Mesenchymal stem cell (in vitro differentiated cells and primary cell): ENCODE measurements at regions not wholly inside any gene's neighbourhood (a gene's known extent, or its start where the extent isn't known, plus 50 kb on each side); places are given as distances from the start of the nearest gene placed in this dataset.

Experiments used
- DNase-seq: peaks from one replicate; pipeline ENCODE4 v3.0.0-alpha.2; 2013
- H2AFZ ChIP-seq: one replicate; pipeline ENCODE4 v1.6.1; 2013; ENCODE audit warnings: low read depth, mild to moderate bottlenecking, control low read depth, inconsistent platforms, low read length, moderate library complexity
- H2AK5ac ChIP-seq: 2 replicates; pipeline ENCODE4 v1.6.1; 2013; ENCODE audit warnings: low read length, moderate library complexity, mild to moderate bottlenecking, inconsistent platforms; ENCODE audit not compliant: severe bottlenecking
- H2BK120ac ChIP-seq: one replicate; pipeline ENCODE4 v1.6.1; 2013; ENCODE audit warnings: low read depth, mild to moderate bottlenecking, inconsistent platforms, low read length, moderate library complexity
- H2BK12ac ChIP-seq, 2 experiments: one replicate each; pipeline ENCODE4 v1.6.1; 2013; ENCODE audit warnings: inconsistent platforms in 2 of 2, low read length in 2 of 2, mild to moderate bottlenecking in 2 of 2, moderate library complexity in 2 of 2, control low read depth in 1 of 2
- H2BK15ac ChIP-seq: one replicate; pipeline ENCODE4 v1.6.1; 2013; ENCODE audit warnings: mild to moderate bottlenecking, low read depth, inconsistent platforms; ENCODE audit not compliant: poor library complexity, severe bottlenecking
- H2BK5ac ChIP-seq: 2 replicates; pipeline ENCODE4 v1.6.1; 2013; ENCODE audit warnings: low read depth, mild to moderate bottlenecking, low read length, control low read depth, inconsistent platforms; ENCODE audit not compliant: poor library complexity, severe bottlenecking
- H3K14ac ChIP-seq, 2 experiments: one replicate each; pipeline ENCODE4 v1.6.1; 2013; ENCODE audit warnings: inconsistent platforms in 2 of 2, low read length in 2 of 2, control low read depth in 1 of 2, mild to moderate bottlenecking in 1 of 2, moderate library complexity in 1 of 2
- H3K18ac ChIP-seq, 2 experiments: one replicate each; pipeline ENCODE4 v1.6.1; 2013; ENCODE audit warnings: inconsistent platforms in 2 of 2, low read length in 2 of 2, control low read depth in 1 of 2, low read depth in 1 of 2, mild to moderate bottlenecking in 1 of 2
- H3K23ac ChIP-seq, 2 experiments: one replicate each; pipeline ENCODE4 v1.6.1; 2013; ENCODE audit warnings: inconsistent platforms in 2 of 2, low read length in 2 of 2, mild to moderate bottlenecking in 2 of 2, moderate library complexity in 2 of 2, control low read depth in 1 of 2
- H3K27ac ChIP-seq: 2 replicates; pipeline ENCODE4 v1.5.1; 2013; ENCODE audit warnings: mild to moderate bottlenecking, moderate library complexity, low read length, control low read depth, inconsistent platforms; ENCODE audit not compliant: poor library complexity, severe bottlenecking
- H3K27me3 ChIP-seq, 2 experiments: 2 replicates each; pipeline versions ENCODE4 v1.6.1 to v1.7.0; 2013; ENCODE audit warnings: low read length in 2 of 2, mild to moderate bottlenecking in 2 of 2, moderate library complexity in 2 of 2, control low read depth in 1 of 2, inconsistent platforms in 1 of 2; ENCODE audit not compliant: control insufficient read depth in 1 of 2, insufficient read depth in 1 of 2
- H3K36me3 ChIP-seq, 2 experiments: 2 replicates each; pipeline versions ENCODE4 v1.6.1 to v1.7.0; 2013; ENCODE audit warnings: low read length in 2 of 2, control low read depth in 1 of 2, inconsistent platforms in 1 of 2, low read depth in 1 of 2, mild to moderate bottlenecking in 1 of 2; ENCODE audit not compliant: insufficient read depth in 2 of 2, control insufficient read depth in 1 of 2
- H3K4ac ChIP-seq, 2 experiments: one replicate each; pipeline ENCODE4 v1.6.1; 2013; ENCODE audit warnings: inconsistent platforms in 2 of 2, low read length in 2 of 2, mild to moderate bottlenecking in 2 of 2, moderate library complexity in 2 of 2, control low read depth in 1 of 2, low read depth in 1 of 2
- H3K4me1 ChIP-seq: 2 replicates; pipeline ENCODE4 v1.6.1; 2013; ENCODE audit warnings: low read depth, low read length, control low read depth; ENCODE audit not compliant: control insufficient read depth, insufficient read depth
- H3K4me2 ChIP-seq: 2 replicates; pipeline ENCODE4 v1.6.1; 2013; ENCODE audit warnings: low read length, mild to moderate bottlenecking, inconsistent platforms; ENCODE audit not compliant: poor library complexity, severe bottlenecking
- H3K4me3 ChIP-seq, 2 experiments: 2 replicates each; pipeline versions ENCODE4 v1.5.1 to v1.7.0; 2013; ENCODE audit warnings: low read length in 2 of 2, mild to moderate bottlenecking in 2 of 2, control low read depth in 1 of 2, low read depth in 1 of 2; ENCODE audit not compliant: insufficient read depth in 1 of 2
- H3K79me1 ChIP-seq: replicated peaks from 2 replicates; pipeline ENCODE4 v1.6.1; 2013; ENCODE audit warnings: mild to moderate bottlenecking, control low read depth, low read length, inconsistent platforms; ENCODE audit not compliant: poor library complexity, severe bottlenecking
- H3K9ac ChIP-seq: 2 replicates; pipeline ENCODE4 v1.7.0; 2013; ENCODE audit warnings: mild to moderate bottlenecking, low read length, moderate library complexity
- H3K9me3 ChIP-seq: 2 replicates; pipeline ENCODE4 v1.7.0; 2013; ENCODE audit warnings: mild to moderate bottlenecking, low read length; ENCODE audit not compliant: control insufficient read depth
- H4K8ac ChIP-seq: one replicate; pipeline ENCODE4 v1.6.1; 2013; ENCODE audit warnings: inconsistent platforms, mild to moderate bottlenecking, low read length, moderate library complexity
- H4K91ac ChIP-seq: one replicate; pipeline ENCODE4 v1.6.1; 2013; ENCODE audit warnings: mild to moderate bottlenecking, low read length, inconsistent platforms
- WGBS: methylation state at CpG from one replicate; pipeline ENCODE4 v1.1.7; 2013; ENCODE audit warnings: mixed read lengths; 5-methylcytosine and 5-hydroxymethylcytosine counted together

DNA sequence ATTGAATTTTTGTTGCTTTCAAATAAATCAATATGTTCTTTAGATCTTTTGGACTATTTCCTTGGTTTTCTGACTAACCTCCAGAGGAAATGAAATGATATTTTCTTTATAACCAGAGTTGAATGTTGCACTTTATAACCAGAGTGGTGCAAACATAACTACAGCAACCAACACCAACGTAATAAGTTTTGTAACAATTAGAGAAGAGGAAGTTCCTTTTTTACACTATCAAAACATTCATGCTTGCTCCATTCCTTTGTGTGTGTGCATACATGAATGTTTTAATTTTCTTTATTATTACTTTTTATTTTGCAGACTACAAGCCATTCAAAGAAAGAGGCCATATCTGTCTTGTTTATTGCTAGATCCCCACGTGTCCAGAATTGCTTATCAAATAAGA lies 193.0 kb upstream of the PPP3CA start:
- DNase-seq: no peak
- no peak overlapping the region for H2BK15ac ChIP-seq
- no peak overlapping the region for H3K27ac ChIP-seq
- H2AK5ac ChIP-seq: no peak overlapping the region
- no peak overlapping the region for H3K4me3 ChIP-seq
- no peak overlapping the region for H3K14ac ChIP-seq
- no peak overlapping the region for H3K18ac ChIP-seq
- no peaks in the 10 kb centered on the region for H3K27me3 ChIP-seq
- no peak overlapping the region for H3K4ac ChIP-seq
- 71% methylated on average over 1 of the region's 2 CpGs for WGBS
- no peak overlapping the region for H3K9ac ChIP-seq
- no peaks in the 10 kb centered on the region for H3K79me1 ChIP-seq
- no peak overlapping the region for H2BK5ac ChIP-seq
- H3K4me1 ChIP-seq: no peaks in the 10 kb centered on the region
- H3K4me2 ChIP-seq: no peak overlapping the region
- no peak overlapping the region for H2BK12ac ChIP-seq
- no peak overlapping the region for H3K23ac ChIP-seq
- H2BK120ac ChIP-seq: no peak overlapping the region
- H4K8ac ChIP-seq: no peak overlapping the region
- no peaks in the 10 kb centered on the region for H3K36me3 ChIP-seq
- H3K9me3 ChIP-seq: peaks cover 3% of the 10 kb centered on the region
- no peak overlapping the region for H4K91ac ChIP-seq
- H2AFZ ChIP-seq: no peak overlapping the region

DNA sequence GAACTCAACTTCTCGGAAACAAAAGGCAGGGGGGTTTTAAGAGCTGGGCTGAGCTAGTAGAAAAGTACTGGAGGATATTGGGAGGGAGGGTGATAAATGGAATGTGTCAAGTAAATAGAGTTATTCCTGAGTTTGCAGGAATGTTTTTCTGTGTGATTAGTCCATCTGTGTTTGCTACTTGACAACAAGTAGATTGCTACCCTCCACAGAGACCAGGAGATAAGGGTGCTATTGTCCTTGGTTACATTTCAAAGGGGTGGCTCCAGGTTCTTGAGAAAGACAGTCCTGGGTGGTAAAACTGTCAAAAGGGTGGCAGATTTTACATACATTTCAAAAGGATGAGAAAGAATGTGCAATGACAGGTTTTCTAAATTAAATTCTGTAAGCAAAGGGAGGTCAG lies 181.2 kb upstream of the PPP3CA start:
- Histone ChIP-seq H3K23ac (no peak overlapping the region), H2BK12ac (no peak overlapping the region), H4K91ac (no peak overlapping the region), H3K79me1 (no peaks in the 10 kb centered on the region), H3K9me3 (peaks cover 3% of the 10 kb centered on the region), H3K4ac (no peak overlapping the region), H2AFZ (no peak overlapping the region), H3K4me1 (no peaks in the 10 kb centered on the region), H3K36me3 (no peaks in the 10 kb centered on the region), H3K18ac (no peak overlapping the region), H3K27me3 (no peaks in the 10 kb centered on the region), H3K9ac (no peak overlapping the region), H2BK120ac (no peak overlapping the region), H4K8ac (no peak overlapping the region), H2BK15ac (no peak overlapping the region), H3K14ac (no peak overlapping the region), H3K27ac (no peak overlapping the region), H3K4me2 (no peak overlapping the region), H2AK5ac (no peak overlapping the region), H2BK5ac (no peak overlapping the region), H3K4me3 (no peak overlapping the region)
- no peak for DNase-seq
- 93% methylated on average over 1 of the region's 1 CpG for WGBS

DNA sequence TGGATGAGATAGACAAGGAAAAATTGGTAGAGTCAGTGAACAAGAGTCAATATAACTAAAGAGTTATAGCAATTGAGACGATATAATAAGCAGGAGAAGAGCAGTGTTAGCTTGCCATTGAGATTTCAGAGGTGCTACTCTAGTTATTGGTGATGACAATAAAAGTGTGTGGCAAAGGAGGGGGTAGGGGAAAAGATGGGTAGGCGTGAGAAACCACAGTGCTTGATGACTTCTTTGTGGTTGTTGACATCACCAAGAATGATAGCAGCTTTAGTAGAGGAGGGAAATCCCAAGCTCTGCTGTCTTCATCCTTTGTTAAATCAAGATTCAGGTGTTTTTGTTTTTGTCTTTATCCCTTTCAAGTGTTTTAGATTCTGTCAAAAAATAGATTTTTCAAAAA lies 179.9 kb upstream of the PPP3CA start:
- no peak overlapping the region for H3K9ac ChIP-seq
- H3K4me2 ChIP-seq: no peak overlapping the region
- H2BK12ac ChIP-seq: no peak overlapping the region
- H2BK15ac ChIP-seq: no peak overlapping the region
- H3K4ac ChIP-seq: no peak overlapping the region
- no peak overlapping the region for H2BK120ac ChIP-seq
- no peak overlapping the region for H2BK5ac ChIP-seq
- H4K8ac ChIP-seq: no peak overlapping the region
- no peak overlapping the region for H3K27ac ChIP-seq
- H3K79me1 ChIP-seq: no peaks in the 10 kb centered on the region
- no peak overlapping the region for H3K14ac ChIP-seq
- H4K91ac ChIP-seq: no peak overlapping the region
- no peaks in the 10 kb centered on the region for H3K4me1 ChIP-seq
- H3K18ac ChIP-seq: no peak overlapping the region
- H3K23ac ChIP-seq: no peak overlapping the region
- no peak for DNase-seq
- H3K4me3 ChIP-seq: no peak overlapping the region
- no peaks in the 10 kb centered on the region for H3K36me3 ChIP-seq
- peaks cover 3% of the 10 kb centered on the region for H3K9me3 ChIP-seq
- WGBS: 86% methylated on average over 2 of the region's 2 CpGs
- H2AFZ ChIP-seq: no peak overlapping the region
- no peak overlapping the region for H2AK5ac ChIP-seq
- H3K27me3 ChIP-seq: no peaks in the 10 kb centered on the region

DNA sequence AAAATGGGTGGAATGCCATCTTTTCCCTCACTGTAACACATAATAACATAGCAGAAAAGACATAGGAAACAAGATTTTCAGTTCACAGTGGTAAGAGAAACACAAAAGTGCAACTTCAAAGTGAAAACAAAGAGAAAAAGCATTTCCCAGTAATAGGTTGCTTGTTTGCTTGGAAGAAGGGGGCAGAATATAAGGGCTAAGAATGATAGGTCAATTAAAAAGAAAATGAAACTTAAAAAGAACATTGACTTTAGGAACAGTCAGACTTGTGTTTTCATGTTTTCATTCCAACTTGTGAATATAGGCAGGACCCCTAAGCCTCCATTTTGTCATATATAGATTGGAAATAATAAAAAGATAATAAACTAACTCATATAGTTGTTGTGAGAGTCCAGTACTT lies 168.2 kb upstream of the PPP3CA start:
- Histone ChIP-seq H3K14ac (no peak overlapping the region), H4K91ac (no peak overlapping the region)

More for the DNA sequence above, 168.2 kb upstream of the PPP3CA start:
- Histone ChIP-seq H2AK5ac (no peak overlapping the region), H3K4me1 (no peaks in the 10 kb centered on the region), H2BK12ac (no peak overlapping the region), H3K23ac (no peak overlapping the region), H2BK5ac (no peak overlapping the region), H2BK120ac (no peak overlapping the region), H2BK15ac (no peak overlapping the region), H3K9me3 (no peaks in the 10 kb centered on the region), H3K27me3 (no peaks in the 10 kb centered on the region), H3K79me1 (no peaks in the 10 kb centered on the region), H3K4ac (no peak overlapping the region), H3K4me2 (no peak overlapping the region), H3K9ac (no peak overlapping the region), H3K36me3 (no peaks in the 10 kb centered on the region), H3K18ac (no peak overlapping the region), H4K8ac (no peak overlapping the region), H2AFZ (no peak overlapping the region), H3K27ac (no peak overlapping the region), H3K4me3 (no peak overlapping the region)
- no peak for DNase-seq
